ENCODE measurements at regions not wholly inside any gene's neighbourhood (a gene's known extent, or its start where the extent isn't known, plus 50 kb on each side); places are given as distances from the start of the nearest gene placed in this dataset.

GRCh38 chr16:79912592-79913310, 312.2 kb upstream of the MAF start:
- DNase-seq (ENCODE audit: low spot score) = no peak
- ATAC-seq = no peak
- intact Hi-C loops (cut with DNase I) = no loop called here

GRCh38 chr16:79911660-79912059, 311.1 kb upstream of the MAF start:
- ATAC-seq (no peak), DNase-seq (ENCODE audit: low spot score) (no peak)
- intact Hi-C loops (cut with DNase I) = no loop called here

- DNase-seq (ENCODE audit: low spot score) (no peak), ATAC-seq (no peak)
- intact Hi-C loops (cut with DNase I) = no loop called here
Measured at GRCh38 chr16:79909571-79909970, 309.0 kb upstream of the MAF start.

- no peak for DNase-seq (ENCODE audit: low spot score)
- intact Hi-C loops (cut with DNase I) = no loop called here
- no peak for ATAC-seq
Measured at GRCh38 chr16:79903471-79903870, 302.9 kb upstream of the MAF start.

- intact Hi-C loops (cut with DNase I) = no loop called here
- DNase-seq (ENCODE audit: low spot score) (no peak), ATAC-seq (no peak)
Measured at GRCh38 chr16:79902351-79902750, 301.8 kb upstream of the MAF start.

- intact Hi-C loops (cut with DNase I) = no loop called here
Measured at GRCh38 chr16:79901522-79901921, 301.0 kb upstream of the MAF start.

GRCh38 chr16:79899716-79900115, 299.2 kb upstream of the MAF start:
- no peak for DNase-seq (ENCODE audit: low spot score)
- intact Hi-C loops (cut with DNase I) = no loop called here
- ATAC-seq = no peak

More at GRCh38 chr16:79901522-79901921, 301.0 kb upstream of the MAF start:
- ATAC-seq = no peak
- DNase-seq (ENCODE audit: low spot score) = no peak

- DNase-seq (ENCODE audit: low spot score) (no peak), ATAC-seq (no peak)
- intact Hi-C loops (cut with DNase I) = no loop called here
Measured at GRCh38 chr16:79899316-79899715, 298.8 kb upstream of the MAF start.

- DNase-seq (ENCODE audit: low spot score) = no peak
- intact Hi-C loops (cut with DNase I) = no loop called here
- no peak for ATAC-seq
Measured at GRCh38 chr16:79898703-79899102, 298.2 kb upstream of the MAF start.

- intact Hi-C loops (cut with DNase I) = no loop called here
- no peak for DNase-seq (ENCODE audit: low spot score)
- ATAC-seq = peak; percentile 92
Measured at GRCh38 chr16:79897453-79898146, 297.1 kb upstream of the MAF start.

GRCh38 chr16:79897104-79897452, 296.5 kb upstream of the MAF start:
- no peak for DNase-seq (ENCODE audit: low spot score)
- intact Hi-C loops (cut with DNase I) = no loop called here
- peak; percentile 35 for ATAC-seq

- ATAC-seq (no peak), DNase-seq (ENCODE audit: low spot score) (no peak)
Measured at GRCh38 chr16:79895917-79896203, 295.3 kb upstream of the MAF start.

GRCh38 chr16:79895053-79895916, 294.7 kb upstream of the MAF start:
- ATAC-seq (no peak), DNase-seq (ENCODE audit: low spot score) (no peak)
- intact Hi-C loops (cut with DNase I) = no loop called here

More at GRCh38 chr16:79895917-79896203, 295.3 kb upstream of the MAF start:
- intact Hi-C loops (cut with DNase I) = no loop called here

GRCh38 chr16:79893445-79893844, 292.9 kb upstream of the MAF start:
- no peak for ATAC-seq
- no peak for DNase-seq (ENCODE audit: low spot score)
- intact Hi-C loops (cut with DNase I) = no loop called here

- no peak for DNase-seq (ENCODE audit: low spot score)
- intact Hi-C loops (cut with DNase I) = no loop called here
- no peak for ATAC-seq
Measured at GRCh38 chr16:79892278-79892677, 291.7 kb upstream of the MAF start.

GRCh38 chr16:79891458-79891857, 290.9 kb upstream of the MAF start:
- ATAC-seq = no peak
- DNase-seq (ENCODE audit: low spot score) = no peak
- intact Hi-C loops (cut with DNase I) = no loop called here

GRCh38 chr16:79887541-79888540, 287.3 kb upstream of the MAF start:
- intact Hi-C loops (cut with DNase I) = no loop called here
- DNase-seq (ENCODE audit: low spot score) = no peak
- no peak for ATAC-seq

- DNase-seq (ENCODE audit: low spot score) (no peak), ATAC-seq (no peak)
- intact Hi-C loops (cut with DNase I) = no loop called here
Measured at GRCh38 chr16:79885320-79885719, 284.8 kb upstream of the MAF start.

- no peak for DNase-seq (ENCODE audit: low spot score)
- intact Hi-C loops (cut with DNase I) = no loop called here
- ATAC-seq = no peak
Measured at GRCh38 chr16:79883494-79883893, 283.0 kb upstream of the MAF start.
